Esophagus squamous epithelium (tissue), 4 donors: ENCODE measurements at regions not wholly inside any gene's neighbourhood (a gene's known extent, or its start where the extent isn't known, plus 50 kb on each side); places are given as distances from the start of the nearest gene placed in this dataset.

ENCODE experiments used
- CTCF ChIP-seq, 6 experiments: fragments of 450-650 bp in 4 of 6; fragments of 200-600 bp in 2 of 6; sonication (generic) in 2 of 6; IDR thresholded peaks; one replicate each; pipeline ENCODE4 v1.5.1; 2016 to 2019; ENCODE audit warnings: antibody characterized with exemption in 6 of 6, mild to moderate bottlenecking in 4 of 6, moderate library complexity in 4 of 6
- POLR2A ChIP-seq, 4 donors: fragments of 450-650 bp; IDR thresholded peaks; one replicate each; pipeline ENCODE4 v1.6.1; 2017; ENCODE audit warnings: antibody characterized with exemption in 4 of 4, mild to moderate bottlenecking in 4 of 4, moderate library complexity in 3 of 4

- TF ChIP-seq CTCF (IDR thresholded peaks at IDR 0.05) (no peak), POLR2A (IDR thresholded peaks at IDR 0.05) (no peak)
These were observed 82.0 kb upstream of the JAK1 start for GRCh38 chr1:65048335-65048734.
